Keratinocyte (primary cell): ENCODE measurements at regions not wholly inside any gene's neighbourhood (a gene's known extent, or its start where the extent isn't known, plus 50 kb on each side); places are given as distances from the start of the nearest gene placed in this dataset.

Experiments
- DNase-seq: peaks from one replicate; pipeline ENCODE4 v3.0.0-alpha.2; 2011; ENCODE audit warnings: low read depth, missing footprints, low spot score
- FAIRE-seq: peaks from 2 replicates; lab custom pipeline; 2011; peaks lifted over from hg19 to GRCh38; lab: Jason Lieb, UNC
- H2AFZ ChIP-seq: 2 replicates; pipeline ENCODE4 v1.6.0; 2012; ENCODE audit warnings: low read length, control low read depth, inconsistent platforms; ENCODE audit not compliant: control insufficient read depth
- H3K27ac ChIP-seq: 2 replicates; pipeline ENCODE4 v1.5.1; 2011; ENCODE audit warnings: low read length; ENCODE audit not compliant: control insufficient read depth, insufficient read depth
- H3K27me3 ChIP-seq: 3 replicates; pipeline ENCODE4 v1.6.0; 2011; ENCODE audit warnings: low read length; ENCODE audit not compliant: control insufficient read depth, insufficient read depth; ENCODE audit errors: extremely low read depth
- H3K36me3 ChIP-seq, 2 experiments: 2 replicates in 1 of 2; 3 replicates in 1 of 2; pipeline ENCODE4 v1.5.1; 2011; ENCODE audit warnings: low read length in 2 of 2, mild to moderate bottlenecking in 1 of 2; ENCODE audit not compliant: control insufficient read depth in 2 of 2, insufficient read depth in 2 of 2; ENCODE audit errors: extremely low read depth in 1 of 2
- H3K4me1 ChIP-seq: 3 replicates; pipeline ENCODE4 v1.5.1; 2011; ENCODE audit warnings: low read length; ENCODE audit not compliant: control insufficient read depth, insufficient read depth; ENCODE audit errors: extremely low read depth
- H3K4me2 ChIP-seq: 3 replicates; pipeline ENCODE4 v1.6.0; 2011; ENCODE audit warnings: low read depth, low read length; ENCODE audit not compliant: control insufficient read depth, insufficient read depth; ENCODE audit errors: extremely low read depth
- H3K4me3 ChIP-seq, 3 experiments: fragments of 200-600 bp in 1 of 3; sonication (generic) in 1 of 3; 2 replicates in 2 of 3; 3 replicates in 1 of 3; pipeline ENCODE4 v1.5.1; 2011 to 2016; ENCODE audit warnings: low read length in 3 of 3, mild to moderate bottlenecking in 3 of 3, control low read depth in 2 of 3, inconsistent platforms in 1 of 3, low read depth in 1 of 3, mixed read lengths in 1 of 3, mixed run types in 1 of 3, moderate library complexity in 1 of 3; ENCODE audit not compliant: control insufficient read depth in 2 of 3, insufficient read depth in 2 of 3; ENCODE audit errors: extremely low read depth in 1 of 3
- H3K79me2 ChIP-seq: 2 replicates; pipeline ENCODE4 v1.6.0; 2012; ENCODE audit warnings: low read length; ENCODE audit not compliant: control insufficient read depth, insufficient read depth
- H3K9ac ChIP-seq: 3 replicates; pipeline ENCODE4 v1.6.0; 2011; ENCODE audit warnings: low read length; ENCODE audit not compliant: control insufficient read depth, insufficient read depth; ENCODE audit errors: extremely low read depth
- H3K9me1 ChIP-seq: 3 replicates; pipeline ENCODE4 v1.6.0; 2011; ENCODE audit warnings: low read length; ENCODE audit not compliant: control insufficient read depth, insufficient read depth; ENCODE audit errors: extremely low read depth
- H3K9me3 ChIP-seq: 2 replicates; pipeline ENCODE4 v1.5.1; 2012; ENCODE audit warnings: low read depth, low read length; ENCODE audit not compliant: control insufficient read depth
- H4K20me1 ChIP-seq: 3 replicates; pipeline ENCODE4 v1.6.0; 2011; ENCODE audit warnings: low read length; ENCODE audit not compliant: control insufficient read depth, insufficient read depth; ENCODE audit errors: extremely low read depth
- CTCF ChIP-seq, 3 experiments: IDR thresholded peaks in 1 of 3; conservative IDR thresholded peaks in 1 of 3; optimal IDR thresholded peaks in 1 of 3; 2 replicates in 2 of 3; 3 replicates in 1 of 3; pipeline versions ENCODE3 to v1.5.1; 2011; ENCODE audit warnings: low read length in 3 of 3, mild to moderate bottlenecking in 3 of 3, moderate library complexity in 2 of 3, control low read depth in 1 of 3, inconsistent platforms in 1 of 3; ENCODE audit not compliant: insufficient read depth in 2 of 3; ENCODE audit errors: extremely low read depth in 1 of 3
- EZH2 ChIP-seq: IDR thresholded peaks from one replicate; pipeline ENCODE4 v1.6.1; 2012; ENCODE audit warnings: inconsistent platforms, mild to moderate bottlenecking, low read length, moderate library complexity
- dilution Hi-C: fragments of 300-500 bp; cut with MboI; formaldehyde crosslinking; loops from one replicate; pipeline ENCODE4 v1.7.0; 2020; ENCODE audit warnings: low sequenced_read_pairs; ENCODE audit not compliant: extremely low pct_ligation_motif_present

GRCh38 chr20:24832518-24832917 is 116.6 kb upstream of the CST7 start:
- no peak for DNase-seq
- Histone ChIP-seq H3K27me3 (no peaks in the 10 kb centered on the region), H3K4me2 (no peak overlapping the region), H3K79me2 (no peaks in the 10 kb centered on the region), H4K20me1 (no peaks in the 10 kb centered on the region), H3K27ac (no peak overlapping the region), H2AFZ (no peak overlapping the region), H3K4me3 (no peak overlapping the region), H3K9me1 (no peaks in the 10 kb centered on the region), H3K4me1 (no peaks in the 10 kb centered on the region), H3K9ac (no peak overlapping the region), H3K9me3 (no peaks in the 10 kb centered on the region), H3K36me3 (no peaks in the 10 kb centered on the region)
- TF ChIP-seq CTCF (optimal IDR thresholded peaks at IDR 0.05 in 1 of 3, IDR thresholded peaks at IDR 0.05 in 1 of 3, conservative IDR thresholded peaks at IDR 0.05 in 1 of 3; ENCODE audit: extremely low read depth in 1 of 3, insufficient read depth in 2 of 3, low read length in 3 of 3) (no peak), EZH2 (no peak)
- dilution Hi-C loops = loop anchor here (5.0 kb wide), 1 partner anchor 55 kb away; no protein-coding TSS in a partner anchor
- FAIRE-seq = no peak

- H3K36me3 ChIP-seq = no peaks in the 10 kb centered on the region
- H3K79me2 ChIP-seq = no peaks in the 10 kb centered on the region
- no peaks in the 10 kb centered on the region for H3K9me3 ChIP-seq
- H2AFZ ChIP-seq = no peak overlapping the region
- no peaks in the 10 kb centered on the region for H3K27me3 ChIP-seq
- peaks cover 7% of the 10 kb centered on the region for H3K4me1 ChIP-seq
- no peak overlapping the region for H3K27ac ChIP-seq
- H3K9ac ChIP-seq = no peak overlapping the region
- H4K20me1 ChIP-seq = no peaks in the 10 kb centered on the region
- dilution Hi-C loops = loop anchor here (5.0 kb wide), 1 partner anchor 54 kb away; no protein-coding TSS in a partner anchor
- no peak overlapping the region for H3K4me3 ChIP-seq
- FAIRE-seq (no peak), DNase-seq (no peak)
- H3K9me1 ChIP-seq = no peaks in the 10 kb centered on the region
- no peak for TF ChIP-seq EZH2
- TF ChIP-seq CTCF (optimal IDR thresholded peaks at IDR 0.05 in 1 of 3, IDR thresholded peaks at IDR 0.05 in 1 of 3, conservative IDR thresholded peaks at IDR 0.05 in 1 of 3; ENCODE audit: extremely low read depth in 1 of 3, insufficient read depth in 2 of 3, low read length in 3 of 3) = no peak
- H3K4me2 ChIP-seq = no peak overlapping the region
Measured at GRCh38 chr20:24833592-24833991, 115.5 kb upstream of the CST7 start.
